ENCODE measurements at regions not wholly inside any gene's neighbourhood (a gene's known extent, or its start where the extent isn't known, plus 50 kb on each side); places are given as distances from the start of the nearest gene placed in this dataset.

DNA sequence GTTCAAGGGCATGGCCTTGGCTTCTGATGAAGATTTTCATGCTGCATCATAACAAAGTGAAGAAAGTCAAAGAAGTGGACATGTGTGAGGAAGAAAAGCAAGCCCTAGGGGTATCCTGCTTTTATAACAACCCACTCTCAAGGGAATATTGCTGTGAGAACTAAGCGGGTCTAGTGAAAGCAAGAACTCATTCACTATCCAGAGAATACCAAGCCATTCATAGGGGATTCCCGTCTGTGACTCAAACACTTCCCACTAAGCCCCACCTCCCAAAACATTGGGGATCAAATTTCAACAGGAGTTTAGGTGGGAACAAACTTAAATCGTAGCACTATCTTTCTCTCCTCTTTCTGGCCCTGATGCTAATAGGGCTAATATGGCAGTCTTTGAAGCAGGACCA lies 98.5 kb upstream of the CTTNBP2NL start:
- no peak overlapping the region for H3K9ac ChIP-seq (ENCODE audit: low read length)
- no peaks in the 10 kb centered on the region for H3K27me3 ChIP-seq (replicated peaks; ENCODE audit: control insufficient read depth, insufficient read depth, low read length)
- peaks cover 5% of the 10 kb centered on the region for H3K36me3 ChIP-seq (ENCODE audit: control insufficient read depth, insufficient read depth, low read length, severe bottlenecking)
- no peak overlapping the region for H3K4me3 ChIP-seq (ENCODE audit: low read length)
- no peaks in the 10 kb centered on the region for H3K4me1 ChIP-seq (ENCODE audit: control insufficient read depth, insufficient read depth, low read length)
- H3K9me3 ChIP-seq (ENCODE audit: control insufficient read depth, low read length), result peaks cover 7% of the 10 kb centered on the region
- peak; percentile 1 for DNase-seq (ENCODE audit: low read depth)

DNA sequence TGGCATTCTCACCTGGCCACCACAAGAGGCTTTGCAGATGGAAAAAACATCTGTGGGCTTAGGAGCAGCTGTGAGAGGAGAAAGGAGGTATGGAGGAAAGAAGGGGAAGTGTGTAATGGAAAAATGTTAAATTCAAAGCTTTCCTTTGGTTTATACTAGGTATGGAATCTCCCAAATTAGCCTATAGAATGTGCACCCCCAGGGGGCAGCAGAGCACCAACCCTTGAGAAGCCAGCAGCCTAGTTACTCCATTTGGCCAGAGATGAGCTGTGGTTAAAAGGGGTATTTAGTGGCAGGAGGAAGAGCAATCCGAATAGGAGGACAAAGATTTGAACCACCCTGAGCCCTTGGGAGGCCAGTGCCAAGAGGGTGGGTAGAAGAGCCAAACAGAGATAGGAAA lies 97.5 kb upstream of the CTTNBP2NL start:
- H3K4me1 ChIP-seq (ENCODE audit: control insufficient read depth, insufficient read depth, low read length), result peaks cover 6% of the 10 kb centered on the region
- H3K9me3 ChIP-seq (ENCODE audit: control insufficient read depth, low read length), result peaks cover 7% of the 10 kb centered on the region
- no peaks in the 10 kb centered on the region for H3K27me3 ChIP-seq (replicated peaks; ENCODE audit: control insufficient read depth, insufficient read depth, low read length)
- no peak overlapping the region for H3K4me3 ChIP-seq (ENCODE audit: low read length)
- peak; percentile 55 for DNase-seq (ENCODE audit: low read depth)
- H3K36me3 ChIP-seq (ENCODE audit: control insufficient read depth, insufficient read depth, low read length, severe bottlenecking), result peaks cover 5% of the 10 kb centered on the region
- no peak overlapping the region for H3K9ac ChIP-seq (ENCODE audit: low read length)

DNA sequence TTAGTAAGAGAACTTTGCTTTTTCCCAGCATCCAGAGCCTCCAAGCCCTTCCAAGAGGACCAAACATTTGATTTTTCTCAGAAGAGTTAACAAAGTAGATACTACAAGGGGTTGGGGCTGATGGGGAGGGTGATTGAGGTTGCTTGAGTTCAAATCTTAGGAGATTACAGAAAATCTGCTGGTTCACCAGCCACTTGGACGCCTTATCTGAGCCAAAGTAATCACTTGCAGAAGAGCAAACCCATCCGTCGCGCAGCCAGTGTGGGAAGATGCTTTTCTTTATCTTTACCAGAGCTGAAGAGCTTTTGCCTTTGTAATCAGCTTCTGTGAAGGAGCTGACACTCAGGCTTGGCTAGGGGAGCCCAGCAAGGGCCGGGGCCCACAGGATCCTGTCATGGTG lies 91.9 kb upstream of the CTTNBP2NL start:
- peaks cover 5% of the 10 kb centered on the region for H3K36me3 ChIP-seq (ENCODE audit: control insufficient read depth, insufficient read depth, low read length, severe bottlenecking)
- no peak overlapping the region for H3K4me3 ChIP-seq (ENCODE audit: low read length)
- DNase-seq (ENCODE audit: low read depth), result no peak
- peaks cover 6% of the 10 kb centered on the region for H3K9me3 ChIP-seq (ENCODE audit: control insufficient read depth, low read length)
- H3K4me1 ChIP-seq (ENCODE audit: control insufficient read depth, insufficient read depth, low read length), result peaks cover 18% of the 10 kb centered on the region
- H3K27me3 ChIP-seq (replicated peaks; ENCODE audit: control insufficient read depth, insufficient read depth, low read length), result peaks cover 19% of the 10 kb centered on the region
- peak overlapping the region; percentile 26 for H3K9ac ChIP-seq (ENCODE audit: low read length)

DNA sequence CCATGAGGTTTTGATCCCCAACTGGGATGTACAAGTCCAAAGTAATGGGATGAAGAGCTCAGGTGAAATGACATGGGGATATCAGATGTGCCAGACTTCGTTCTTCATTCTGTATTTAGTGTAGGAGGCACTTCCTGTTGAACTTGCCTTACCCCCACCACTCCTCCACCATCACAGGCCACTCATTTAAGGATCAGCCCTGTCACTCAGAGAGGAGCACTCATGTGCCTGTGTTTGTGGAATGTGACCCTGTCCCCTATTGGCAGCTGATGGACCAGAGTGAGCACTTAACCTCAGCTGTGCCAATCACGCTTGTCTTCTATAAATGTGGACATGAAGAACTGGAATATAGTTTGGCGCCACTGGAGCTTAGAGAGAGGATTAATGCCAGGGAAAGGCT lies 91.4 kb upstream of the CTTNBP2NL start:
- no peak for DNase-seq (ENCODE audit: low read depth)
- Histone ChIP-seq H3K4me3 (ENCODE audit: low read length) (no peak overlapping the region), H3K9ac (ENCODE audit: low read length) (no peak overlapping the region), H3K4me1 (ENCODE audit: control insufficient read depth, insufficient read depth, low read length) (peaks cover 18% of the 10 kb centered on the region), H3K9me3 (ENCODE audit: control insufficient read depth, low read length) (peaks cover under 1% of the 10 kb centered on the region), H3K36me3 (ENCODE audit: control insufficient read depth, insufficient read depth, low read length, severe bottlenecking) (peaks cover 4% of the 10 kb centered on the region), H3K27me3 (replicated peaks; ENCODE audit: control insufficient read depth, insufficient read depth, low read length) (peaks cover 23% of the 10 kb centered on the region)

DNA sequence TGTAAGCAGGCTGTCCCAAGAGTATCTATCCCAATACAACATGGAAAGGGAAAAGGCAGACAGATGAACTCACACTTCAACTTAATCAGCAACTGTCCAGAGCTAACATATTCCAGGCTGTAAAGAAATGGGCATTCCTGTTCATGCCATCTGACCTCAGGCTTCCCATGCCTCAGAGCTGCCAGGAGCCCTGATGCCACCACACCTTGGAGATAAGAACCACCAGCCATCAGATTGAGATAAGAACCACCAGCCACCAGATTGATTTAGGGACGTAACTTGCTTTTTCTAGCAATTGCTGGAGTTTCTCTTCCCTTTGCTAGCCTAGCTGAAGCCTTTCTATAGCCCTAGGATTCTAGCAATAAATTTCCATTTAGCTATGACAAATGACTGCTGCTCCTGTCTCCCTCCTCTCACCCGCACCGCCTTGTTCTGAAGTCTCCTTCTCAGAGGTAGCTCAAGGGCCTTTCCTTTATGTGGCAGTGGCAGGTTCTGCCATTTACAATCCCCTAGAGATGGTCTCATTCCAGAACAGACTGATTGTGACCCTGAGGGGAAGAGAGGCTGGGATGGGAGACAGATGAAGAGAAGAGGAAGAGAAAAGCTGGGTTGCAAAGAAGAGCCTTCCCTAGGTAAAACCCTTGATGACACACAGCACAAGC lies 88.0 kb upstream of the CTTNBP2NL start:
- DNase-seq (ENCODE audit: low read depth), result no peak
- peaks cover 17% of the 10 kb centered on the region for H3K4me1 ChIP-seq (ENCODE audit: control insufficient read depth, insufficient read depth, low read length)
- H3K9ac ChIP-seq (ENCODE audit: low read length), result no peak overlapping the region
- H3K27me3 ChIP-seq (replicated peaks; ENCODE audit: control insufficient read depth, insufficient read depth, low read length), result peaks cover 36% of the 10 kb centered on the region
- H3K9me3 ChIP-seq (ENCODE audit: control insufficient read depth, low read length), result no peaks in the 10 kb centered on the region
- H3K4me3 ChIP-seq (ENCODE audit: low read length), result no peak overlapping the region
- no peaks in the 10 kb centered on the region for H3K36me3 ChIP-seq (ENCODE audit: control insufficient read depth, insufficient read depth, low read length, severe bottlenecking)

DNA sequence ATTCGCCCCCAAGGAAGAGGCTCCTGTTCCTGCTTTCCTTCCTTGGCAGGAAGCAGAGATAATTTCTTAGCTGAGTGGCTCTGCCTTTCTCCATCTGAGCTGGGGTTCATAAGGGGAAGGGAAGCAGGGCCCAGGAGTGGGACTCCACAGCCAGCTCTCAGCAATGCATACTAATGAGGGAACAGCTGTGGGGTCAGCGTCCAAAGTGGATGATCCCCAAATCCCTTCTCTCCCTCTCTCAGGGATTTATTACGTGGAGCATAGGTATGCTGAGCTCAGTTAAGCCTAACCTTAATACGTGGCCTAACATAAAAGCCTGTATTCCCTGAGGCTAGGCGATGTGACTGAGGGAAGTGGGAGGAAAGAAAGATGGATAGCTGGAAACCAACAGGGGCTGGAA lies 87.3 kb upstream of the CTTNBP2NL start:
- H3K36me3 ChIP-seq (ENCODE audit: control insufficient read depth, insufficient read depth, low read length, severe bottlenecking), result no peaks in the 10 kb centered on the region
- H3K27me3 ChIP-seq (replicated peaks; ENCODE audit: control insufficient read depth, insufficient read depth, low read length), result peaks cover 36% of the 10 kb centered on the region
- no peak for DNase-seq (ENCODE audit: low read depth)
- H3K9ac ChIP-seq (ENCODE audit: low read length), result no peak overlapping the region
- no peaks in the 10 kb centered on the region for H3K9me3 ChIP-seq (ENCODE audit: control insufficient read depth, low read length)
- H3K4me3 ChIP-seq (ENCODE audit: low read length), result no peak overlapping the region
- peaks cover 10% of the 10 kb centered on the region for H3K4me1 ChIP-seq (ENCODE audit: control insufficient read depth, insufficient read depth, low read length)

DNA sequence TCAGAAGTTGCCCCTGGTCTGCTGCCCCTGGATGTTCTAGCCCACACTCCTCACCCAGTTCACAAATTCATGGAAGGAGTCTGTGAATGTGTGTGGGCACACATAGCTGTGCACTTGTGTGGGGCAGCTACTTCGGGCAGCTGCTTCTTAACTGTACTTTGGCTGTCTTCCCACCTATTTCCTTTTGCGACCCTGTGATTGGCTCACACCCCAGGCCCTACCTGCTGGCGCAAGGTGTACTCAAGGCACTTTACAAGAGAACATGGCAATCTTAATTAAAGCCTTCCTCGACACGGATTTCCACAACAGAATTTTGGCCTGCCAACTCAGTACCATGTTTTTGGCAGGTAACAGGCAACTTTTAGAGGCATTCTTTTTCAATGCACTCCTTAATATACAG lies 86.5 kb upstream of the CTTNBP2NL start:
- no peak for DNase-seq (ENCODE audit: low read depth)
- Histone ChIP-seq H3K27me3 (replicated peaks; ENCODE audit: control insufficient read depth, insufficient read depth, low read length) (peaks cover 36% of the 10 kb centered on the region), H3K4me1 (ENCODE audit: control insufficient read depth, insufficient read depth, low read length) (peaks cover 2% of the 10 kb centered on the region), H3K36me3 (ENCODE audit: control insufficient read depth, insufficient read depth, low read length, severe bottlenecking) (no peaks in the 10 kb centered on the region), H3K4me3 (ENCODE audit: low read length) (no peak overlapping the region), H3K9me3 (ENCODE audit: control insufficient read depth, low read length) (no peaks in the 10 kb centered on the region), H3K9ac (ENCODE audit: low read length) (no peak overlapping the region)

DNA sequence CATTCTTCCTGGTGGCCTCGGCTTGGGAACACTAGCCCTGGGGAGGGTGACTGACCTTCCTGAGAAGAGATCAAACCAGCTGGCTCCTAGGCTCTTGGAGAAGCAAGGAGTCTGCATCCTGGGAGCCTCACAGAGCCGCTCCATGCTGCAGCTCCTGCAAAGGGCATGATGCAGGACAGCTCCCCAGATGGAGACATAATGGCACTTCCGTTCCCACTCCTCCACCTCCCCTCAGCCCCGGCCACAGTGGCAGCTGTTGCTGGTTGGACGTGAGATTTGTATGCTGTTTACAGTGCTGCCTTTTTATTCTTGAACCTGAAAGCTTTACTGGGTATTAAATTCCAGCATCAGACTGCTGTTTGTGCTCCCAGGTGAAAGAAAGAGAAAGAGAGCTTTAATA lies 83.7 kb upstream of the CTTNBP2NL start:
- no peak for DNase-seq (ENCODE audit: low read depth)
- Histone ChIP-seq H3K9ac (ENCODE audit: low read length) (no peak overlapping the region), H3K9me3 (ENCODE audit: control insufficient read depth, low read length) (no peaks in the 10 kb centered on the region), H3K4me3 (ENCODE audit: low read length) (no peak overlapping the region), H3K27me3 (replicated peaks; ENCODE audit: control insufficient read depth, insufficient read depth, low read length) (peaks cover 28% of the 10 kb centered on the region), H3K36me3 (ENCODE audit: control insufficient read depth, insufficient read depth, low read length, severe bottlenecking) (no peaks in the 10 kb centered on the region), H3K4me1 (ENCODE audit: control insufficient read depth, insufficient read depth, low read length) (peaks cover 13% of the 10 kb centered on the region)

DNA sequence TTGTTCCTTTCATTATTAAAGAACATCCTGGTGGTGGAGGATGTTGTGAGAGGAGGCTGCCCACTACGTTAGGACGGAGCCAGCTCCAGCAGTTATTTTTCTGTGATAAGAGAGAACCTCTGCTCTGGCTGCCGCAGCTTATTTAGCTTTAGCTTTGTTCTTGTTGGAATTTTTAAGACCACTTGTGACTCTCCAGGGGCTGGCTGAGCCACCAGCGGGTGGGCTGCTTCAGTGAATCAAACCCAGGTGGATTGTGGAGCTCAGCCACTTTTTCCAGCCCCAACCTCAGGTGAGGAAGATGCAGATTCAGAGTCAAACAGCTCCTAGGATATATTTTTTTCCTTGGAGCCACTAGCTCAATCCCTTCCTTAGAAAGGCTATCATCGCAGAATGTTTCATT lies 83.1 kb upstream of the CTTNBP2NL start:
- DNase-seq (ENCODE audit: low read depth), result no peak
- Histone ChIP-seq H3K27me3 (replicated peaks; ENCODE audit: control insufficient read depth, insufficient read depth, low read length) (peaks cover 23% of the 10 kb centered on the region), H3K9ac (ENCODE audit: low read length) (no peak overlapping the region), H3K4me3 (ENCODE audit: low read length) (no peak overlapping the region), H3K36me3 (ENCODE audit: control insufficient read depth, insufficient read depth, low read length, severe bottlenecking) (no peaks in the 10 kb centered on the region), H3K9me3 (ENCODE audit: control insufficient read depth, low read length) (no peaks in the 10 kb centered on the region), H3K4me1 (ENCODE audit: control insufficient read depth, insufficient read depth, low read length) (peaks cover 19% of the 10 kb centered on the region)

DNA sequence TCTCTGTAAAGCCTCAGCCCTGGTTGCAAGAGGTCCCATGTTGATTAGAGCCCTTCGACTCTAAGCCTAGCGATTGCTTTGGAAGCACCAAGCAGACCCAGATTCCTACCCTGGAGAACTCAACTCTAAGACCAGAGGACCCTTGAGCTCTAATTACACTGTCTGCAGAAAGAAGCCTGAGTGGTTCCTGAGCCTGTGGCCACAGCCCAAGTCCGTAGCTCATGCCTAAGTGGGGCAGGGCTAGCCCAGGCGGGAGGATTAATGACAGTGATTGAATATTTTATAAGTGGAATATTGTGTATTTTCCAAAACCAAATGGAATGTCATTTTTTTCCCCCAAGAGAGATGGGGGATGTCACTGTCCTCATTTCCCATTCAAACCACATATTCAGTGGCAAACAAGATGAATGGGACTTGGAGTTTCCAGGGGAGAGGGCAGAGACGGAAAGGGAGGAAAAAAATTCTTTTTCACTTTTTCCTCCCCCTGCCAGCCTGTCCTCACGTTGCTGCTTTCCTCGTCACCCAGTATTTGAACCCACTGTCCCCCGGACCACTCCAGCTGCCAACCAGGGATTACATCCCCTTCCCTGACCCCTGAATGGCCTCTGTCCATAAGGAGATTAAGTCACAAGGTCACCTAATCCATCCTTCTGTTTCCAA lies 79.6 kb upstream of the CTTNBP2NL start:
- peak overlapping the region; percentile 42 for H3K4me3 ChIP-seq (ENCODE audit: low read length)
- no peaks in the 10 kb centered on the region for H3K36me3 ChIP-seq (ENCODE audit: control insufficient read depth, insufficient read depth, low read length, severe bottlenecking)
- no peak overlapping the region for H3K9ac ChIP-seq (ENCODE audit: low read length)
- H3K27me3 ChIP-seq (replicated peaks; ENCODE audit: control insufficient read depth, insufficient read depth, low read length), result peaks cover 9% of the 10 kb centered on the region
- peaks cover 27% of the 10 kb centered on the region for H3K4me1 ChIP-seq (ENCODE audit: control insufficient read depth, insufficient read depth, low read length)
- DNase-seq (ENCODE audit: low read depth), result no peak
- H3K9me3 ChIP-seq (ENCODE audit: control insufficient read depth, low read length), result no peaks in the 10 kb centered on the region

DNA sequence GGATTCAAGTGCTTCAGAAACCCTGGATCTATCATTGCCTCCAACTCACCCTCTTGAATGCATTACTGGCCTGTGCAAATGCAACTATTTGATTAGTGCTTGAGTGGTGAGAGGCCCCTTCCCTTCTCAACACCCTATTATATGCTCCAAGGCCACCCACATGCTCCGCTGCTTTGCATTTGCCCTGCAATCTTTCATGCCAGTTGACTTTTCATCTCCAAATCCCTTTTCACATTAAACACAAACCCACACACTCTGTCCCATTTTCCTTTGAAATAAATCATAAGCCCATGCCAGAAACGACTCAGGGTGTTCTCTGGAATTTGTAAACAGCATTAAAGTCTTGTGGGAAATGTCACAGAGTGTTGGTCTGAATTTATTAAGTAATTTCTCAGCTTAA lies 78.9 kb upstream of the CTTNBP2NL start:
- Histone ChIP-seq H3K9me3 (ENCODE audit: control insufficient read depth, low read length) (no peaks in the 10 kb centered on the region), H3K27me3 (replicated peaks; ENCODE audit: control insufficient read depth, insufficient read depth, low read length) (peaks cover 6% of the 10 kb centered on the region), H3K4me3 (ENCODE audit: low read length) (peak overlapping the region; percentile 42), H3K4me1 (ENCODE audit: control insufficient read depth, insufficient read depth, low read length) (peaks cover 27% of the 10 kb centered on the region), H3K36me3 (ENCODE audit: control insufficient read depth, insufficient read depth, low read length, severe bottlenecking) (no peaks in the 10 kb centered on the region), H3K9ac (ENCODE audit: low read length) (peak overlapping the region; percentile 24)
- DNase-seq (ENCODE audit: low read depth), result no peak

Data from adipocyte (in vitro differentiated cells).